ENCODE measurements at regions not wholly inside any gene's neighbourhood (a gene's known extent, or its start where the extent isn't known, plus 50 kb on each side); places are given as distances from the start of the nearest gene placed in this dataset.

DNA sequence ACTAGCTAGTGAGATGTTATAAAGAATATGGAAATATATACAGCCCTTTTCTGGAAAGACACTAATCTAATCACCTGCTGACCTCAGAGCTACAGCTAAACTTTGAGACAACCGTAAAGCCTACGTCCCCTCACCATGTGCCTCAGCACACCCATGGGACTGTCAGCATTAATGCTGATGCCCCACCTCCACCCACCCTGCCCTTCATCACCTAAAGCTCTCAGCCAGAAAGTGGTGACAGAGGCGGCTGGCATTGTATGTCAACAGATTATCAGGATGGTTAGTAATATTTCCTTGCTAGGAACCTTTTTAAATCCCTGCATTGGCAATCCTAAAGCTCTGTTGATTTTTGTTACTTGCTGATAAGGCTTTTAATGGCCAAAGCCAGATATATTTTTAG lies 1177.9 kb downstream of the DIAPH3 start:
- ChIA-PET POLR2A (no interaction called here), CTCF (no interaction called here)
- H3K4me3 ChIP-seq (ENCODE audit: control extremely low read depth in 1 of 5, extremely low read depth in 1 of 5, insufficient read depth in 1 of 5, low read depth in 2 of 5, low read length in 4 of 5), result no peak overlapping the region
- H3K4me1 Mint-ChIP-seq, result no peaks in the 10 kb centered on the region
- no CpG with 5 or more reads among the region's 3 CpGs for WGBS (ENCODE audit: insufficient coverage)
- no peak overlapping the region for H3K4me2 ChIP-seq (replicated peaks; ENCODE audit: low read depth, low read length, poor library complexity, severe bottlenecking)
- H3K27me3 Mint-ChIP-seq, result no peaks in the 10 kb centered on the region
- no peaks in the 10 kb centered on the region for H3K9me3 ChIP-seq (ENCODE audit: control extremely low read depth in 1 of 3, control insufficient read depth in 2 of 3, insufficient read depth in 1 of 3, low read length in 2 of 3)
- no peaks in the 10 kb centered on the region for H3K27me3 ChIP-seq (replicated peaks in 1 of 4; ENCODE audit: control extremely low read depth in 1 of 4, control insufficient read depth in 3 of 4, insufficient read depth in 4 of 4, low read length in 3 of 4)
- ATAC-seq (ENCODE audit: low read depth) (no peak), DNase-seq (no peak)
- no peak overlapping the region for H3K9ac ChIP-seq (ENCODE audit: low read length)
- no peak overlapping the region for H3K4me3 Mint-ChIP-seq
- no peak overlapping the region for H2AFZ ChIP-seq (ENCODE audit: insufficient read depth, low read depth, low read length, poor library complexity, severe bottlenecking)
- no peaks in the 10 kb centered on the region for H3K4me1 ChIP-seq (ENCODE audit: control insufficient read depth in 2 of 2, insufficient read depth in 2 of 2, low read length in 2 of 2)
- TF ChIP-seq EZH2 (IDR thresholded peaks at IDR 0.05; ENCODE audit: borderline replicate concordance, insufficient read depth, low read depth, low read length, poor library complexity, severe bottlenecking), result no peak
- TF ChIP-seq, protein P1, sequence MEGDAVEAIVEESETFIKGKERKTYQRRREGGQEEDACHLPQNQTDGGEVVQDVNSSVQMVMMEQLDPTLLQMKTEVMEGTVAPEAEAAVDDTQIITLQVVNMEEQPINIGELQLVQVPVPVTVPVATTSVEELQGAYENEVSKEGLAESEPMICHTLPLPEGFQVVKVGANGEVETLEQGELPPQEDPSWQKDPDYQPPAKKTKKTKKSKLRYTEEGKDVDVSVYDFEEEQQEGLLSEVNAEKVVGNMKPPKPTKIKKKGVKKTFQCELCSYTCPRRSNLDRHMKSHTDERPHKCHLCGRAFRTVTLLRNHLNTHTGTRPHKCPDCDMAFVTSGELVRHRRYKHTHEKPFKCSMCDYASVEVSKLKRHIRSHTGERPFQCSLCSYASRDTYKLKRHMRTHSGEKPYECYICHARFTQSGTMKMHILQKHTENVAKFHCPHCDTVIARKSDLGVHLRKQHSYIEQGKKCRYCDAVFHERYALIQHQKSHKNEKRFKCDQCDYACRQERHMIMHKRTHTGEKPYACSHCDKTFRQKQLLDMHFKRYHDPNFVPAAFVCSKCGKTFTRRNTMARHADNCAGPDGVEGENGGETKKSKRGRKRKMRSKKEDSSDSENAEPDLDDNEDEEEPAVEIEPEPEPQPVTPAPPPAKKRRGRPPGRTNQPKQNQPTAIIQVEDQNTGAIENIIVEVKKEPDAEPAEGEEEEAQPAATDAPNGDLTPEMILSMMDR (IDR thresholded peaks at IDR 0.05), result no peak
- H3K36me3 ChIP-seq (replicated peaks in 1 of 2; ENCODE audit: control extremely low read depth in 1 of 2, control insufficient read depth in 1 of 2, extremely low read depth in 1 of 2, insufficient read depth in 2 of 2, low read length in 1 of 2), result no peaks in the 10 kb centered on the region
- intact Hi-C loops (cut with micrococcal nuclease), result no loop called here
- no peaks in the 10 kb centered on the region for H4K20me1 ChIP-seq (ENCODE audit: control insufficient read depth, insufficient read depth, low read length, poor library complexity, severe bottlenecking)
- H3K27ac ChIP-seq (ENCODE audit: low read length in 2 of 2), result no peak overlapping the region
- H3K79me2 ChIP-seq (ENCODE audit: control insufficient read depth, insufficient read depth, low read length), result no peaks in the 10 kb centered on the region
- H3K9me3 Mint-ChIP-seq (ENCODE audit: insufficient read depth), result peaks cover 3% of the 10 kb centered on the region
- H3K27ac Mint-ChIP-seq, result no peak overlapping the region

DNA sequence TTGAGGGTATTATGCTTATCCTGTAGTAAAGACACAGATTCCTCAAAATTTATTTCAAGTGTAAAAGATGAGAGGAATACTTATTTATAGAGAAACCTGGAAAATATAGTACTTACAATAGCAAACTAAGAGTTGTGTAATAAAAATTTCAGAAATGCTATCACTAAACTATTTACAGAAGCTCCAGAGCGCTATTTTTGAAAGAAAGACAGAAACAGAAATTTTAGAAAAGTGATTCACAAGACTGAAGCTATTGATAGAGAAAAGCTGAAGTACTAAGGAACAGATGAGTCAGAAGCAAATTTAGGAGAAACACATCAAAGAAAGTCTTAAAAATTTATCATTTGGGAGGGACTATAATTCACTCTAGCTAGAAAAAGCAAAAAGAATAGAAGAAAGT lies 1174.2 kb downstream of the DIAPH3 start:
- ChIA-PET CTCF (no interaction called here), POLR2A (no interaction called here)
- H3K79me2 ChIP-seq (ENCODE audit: control insufficient read depth, insufficient read depth, low read length), result no peaks in the 10 kb centered on the region
- no peak overlapping the region for H3K27ac ChIP-seq (ENCODE audit: low read length in 2 of 2)
- no peak for DNase-seq
- no peaks in the 10 kb centered on the region for H3K9me3 ChIP-seq (ENCODE audit: control extremely low read depth in 1 of 3, control insufficient read depth in 2 of 3, insufficient read depth in 1 of 3, low read length in 2 of 3)
- Mint-ChIP-seq H3K27ac (no peak overlapping the region), H3K9me3 (ENCODE audit: insufficient read depth) (no peaks in the 10 kb centered on the region), H3K4me3 (no peak overlapping the region), H3K4me1 (no peaks in the 10 kb centered on the region), H3K27me3 (no peaks in the 10 kb centered on the region)
- no peak overlapping the region for H3K4me3 ChIP-seq (ENCODE audit: control extremely low read depth in 1 of 5, extremely low read depth in 1 of 5, insufficient read depth in 1 of 5, low read depth in 2 of 5, low read length in 4 of 5)
- H3K36me3 ChIP-seq (replicated peaks in 1 of 2; ENCODE audit: control extremely low read depth in 1 of 2, control insufficient read depth in 1 of 2, extremely low read depth in 1 of 2, insufficient read depth in 2 of 2, low read length in 1 of 2), result no peaks in the 10 kb centered on the region
- intact Hi-C loops (cut with micrococcal nuclease), result no loop called here
- H3K9ac ChIP-seq (ENCODE audit: low read length), result no peak overlapping the region
- TF ChIP-seq, protein P1 (IDR thresholded peaks at IDR 0.05), result no peak
- TF ChIP-seq EZH2 (IDR thresholded peaks at IDR 0.05; ENCODE audit: borderline replicate concordance, insufficient read depth, low read depth, low read length, poor library complexity, severe bottlenecking), result no peak
- H3K27me3 ChIP-seq (replicated peaks in 1 of 4; ENCODE audit: control extremely low read depth in 1 of 4, control insufficient read depth in 3 of 4, insufficient read depth in 4 of 4, low read length in 3 of 4), result no peaks in the 10 kb centered on the region
- H3K4me2 ChIP-seq (replicated peaks; ENCODE audit: low read depth, low read length, poor library complexity, severe bottlenecking), result no peak overlapping the region
- WGBS (ENCODE audit: insufficient coverage), result no CpG with 5 or more reads among the region's 1 CpG
- no peak for ATAC-seq (ENCODE audit: low read depth)
- H3K4me1 ChIP-seq (ENCODE audit: control insufficient read depth in 2 of 2, insufficient read depth in 2 of 2, low read length in 2 of 2), result no peaks in the 10 kb centered on the region
- H4K20me1 ChIP-seq (ENCODE audit: control insufficient read depth, insufficient read depth, low read length, poor library complexity, severe bottlenecking), result no peaks in the 10 kb centered on the region
- no peak overlapping the region for H2AFZ ChIP-seq (ENCODE audit: insufficient read depth, low read depth, low read length, poor library complexity, severe bottlenecking)
